ENCODE measurements at regions not wholly inside any gene's neighbourhood (a gene's known extent, or its start where the extent isn't known, plus 50 kb on each side); places are given as distances from the start of the nearest gene placed in this dataset.

DNA sequence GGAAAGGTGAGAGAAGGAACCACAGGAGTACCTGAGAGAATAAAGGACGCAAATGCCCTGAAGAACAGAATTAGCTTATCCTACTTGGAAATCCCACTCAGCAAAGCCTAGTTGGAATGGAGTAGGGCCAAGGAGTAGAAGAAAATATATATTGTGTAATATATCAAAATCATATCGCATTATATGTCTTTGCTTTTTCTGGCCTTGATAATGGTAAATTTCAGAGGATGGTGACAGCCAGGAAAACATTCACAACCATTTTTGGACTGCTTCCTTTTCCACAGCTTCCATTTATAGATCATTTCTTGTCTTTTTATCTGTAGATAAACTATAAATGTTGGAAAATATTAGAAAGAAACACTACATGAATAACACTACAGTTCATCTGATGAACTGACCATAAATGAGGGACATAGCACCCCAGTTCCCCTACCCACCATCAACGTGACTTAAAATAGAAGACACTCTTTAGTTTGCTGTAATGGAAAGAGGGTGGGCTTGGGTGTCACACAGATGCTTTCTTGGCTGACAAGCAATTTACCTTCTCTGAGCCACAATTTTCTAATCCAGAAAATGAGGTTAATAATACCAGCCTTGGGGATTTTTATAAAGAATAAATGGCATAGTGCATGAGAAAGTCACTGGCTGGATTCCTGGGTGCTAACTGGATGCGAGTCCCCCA, 569.6 kb downstream of the NTRK3 start:
- no peak for TF ChIP-seq CTCF (IDR thresholded peaks at IDR 0.05; ENCODE audit: borderline replicate concordance, extremely low read depth, low read length, poor library complexity, severe bottlenecking)
- no peak for TF ChIP-seq EZH2 (IDR thresholded peaks at IDR 0.05; ENCODE audit: borderline replicate concordance, low read depth, low read length, severe bottlenecking)
